ENCODE measurements at regions not wholly inside any gene's neighbourhood (a gene's known extent, or its start where the extent isn't known, plus 50 kb on each side); places are given as distances from the start of the nearest gene placed in this dataset.
A peak's percentile ranks its signal among the peaks of the same experiment; 100 is the strongest.
"Not testable (repeated sequence)": the region's sequence is repeated elsewhere in the genome, so short reads cannot be mapped to it uniquely, and the experiment has no call there.

DNA sequence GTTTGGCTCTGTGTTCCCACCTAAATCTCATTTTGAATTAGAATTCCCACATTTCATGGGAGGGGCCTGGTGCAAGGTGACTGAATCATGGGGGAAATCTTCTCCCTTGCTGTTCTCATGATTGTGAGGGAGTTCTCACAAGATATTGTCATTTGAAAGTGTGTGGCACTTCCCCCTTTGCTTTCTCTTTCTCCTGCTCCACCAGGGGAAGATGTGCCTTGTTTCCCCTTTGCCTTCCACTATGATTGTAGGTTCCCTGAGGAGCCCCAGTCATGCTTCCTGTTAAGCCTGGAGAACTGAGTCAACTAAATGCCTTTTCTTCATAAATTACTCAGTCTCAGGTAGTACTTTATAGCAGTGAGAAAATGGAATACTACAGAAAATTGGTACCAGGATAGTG is 157.2 kb upstream of the TPRG1 start:
- Histone ChIP-seq H3K27ac (ENCODE audit: low read depth, low read length) (no peak overlapping the region), H3K9me3 (ENCODE audit: control insufficient read depth, insufficient read depth, low read depth, low read length) (peaks cover 25% of the 10 kb centered on the region), H3K27me3 (ENCODE audit: control insufficient read depth, insufficient read depth, low read length) (no peaks in the 10 kb centered on the region), H3K4me1 (ENCODE audit: control insufficient read depth, insufficient read depth, low read length) (no peaks in the 10 kb centered on the region), H3K9ac (ENCODE audit: low read length) (no peak overlapping the region), H3K4me3 (ENCODE audit: low read depth, low read length) (no peak overlapping the region), H3K36me3 (ENCODE audit: control insufficient read depth, insufficient read depth, low read length) (no peaks in the 10 kb centered on the region)

DNA sequence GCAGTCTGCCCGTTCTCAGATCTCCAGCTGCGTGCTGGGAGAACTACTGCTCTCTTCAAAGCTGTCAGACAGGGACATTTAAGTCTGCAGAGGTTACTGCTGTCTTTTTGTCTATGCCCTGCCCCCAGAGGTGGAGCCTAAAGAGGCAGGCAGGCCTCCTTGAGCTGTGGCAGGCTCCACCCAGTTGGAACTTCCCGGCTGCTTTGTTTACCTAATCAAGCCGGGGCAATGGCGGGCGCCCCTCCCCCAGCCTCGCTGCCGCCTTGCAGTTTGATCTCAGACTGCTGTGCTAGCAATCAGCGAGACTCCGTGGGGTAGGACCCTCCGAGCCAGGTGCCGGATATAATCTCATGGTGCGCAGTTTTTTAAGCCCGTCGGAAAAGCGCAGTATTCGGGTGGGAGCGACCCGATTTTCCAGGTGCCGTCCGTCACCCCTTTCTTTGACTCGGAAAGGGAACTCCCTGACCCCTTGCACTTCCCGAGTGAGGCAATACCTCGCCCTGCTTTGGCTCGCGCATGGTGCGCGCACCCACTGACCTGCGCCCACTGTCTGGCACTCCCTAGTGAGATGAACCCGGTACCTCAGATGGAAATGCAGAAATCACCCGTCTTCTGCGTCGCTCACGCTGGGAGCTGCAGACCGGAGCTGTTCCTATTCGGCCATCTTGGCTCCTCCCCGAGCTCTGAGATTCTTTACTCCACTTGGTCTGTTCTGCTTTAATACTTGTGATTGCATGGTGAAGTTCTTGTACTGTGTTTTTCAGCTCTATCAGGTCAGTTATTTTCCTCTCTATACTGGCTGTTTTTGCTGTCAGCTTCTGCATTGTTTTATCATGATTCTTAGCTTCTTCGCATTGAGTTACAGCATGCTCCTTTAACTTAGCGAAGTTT is 148.9 kb upstream of the TPRG1 start:
- H3K4me1 ChIP-seq (ENCODE audit: control insufficient read depth, insufficient read depth, low read length); H3K36me3 ChIP-seq (ENCODE audit: control insufficient read depth, insufficient read depth, low read length); H3K27me3 ChIP-seq (ENCODE audit: control insufficient read depth, insufficient read depth, low read length); H3K27ac ChIP-seq (ENCODE audit: low read depth, low read length): not testable (repeated sequence)
- Histone ChIP-seq H3K4me3 (ENCODE audit: low read depth, low read length) (peak overlapping the region; percentile 57), H3K9ac (ENCODE audit: low read length) (peak overlapping the region; percentile 66), H3K9me3 (ENCODE audit: control insufficient read depth, insufficient read depth, low read depth, low read length) (peaks cover 19% of the 10 kb centered on the region; the same call in 1 of the 2 replicates)

DNA sequence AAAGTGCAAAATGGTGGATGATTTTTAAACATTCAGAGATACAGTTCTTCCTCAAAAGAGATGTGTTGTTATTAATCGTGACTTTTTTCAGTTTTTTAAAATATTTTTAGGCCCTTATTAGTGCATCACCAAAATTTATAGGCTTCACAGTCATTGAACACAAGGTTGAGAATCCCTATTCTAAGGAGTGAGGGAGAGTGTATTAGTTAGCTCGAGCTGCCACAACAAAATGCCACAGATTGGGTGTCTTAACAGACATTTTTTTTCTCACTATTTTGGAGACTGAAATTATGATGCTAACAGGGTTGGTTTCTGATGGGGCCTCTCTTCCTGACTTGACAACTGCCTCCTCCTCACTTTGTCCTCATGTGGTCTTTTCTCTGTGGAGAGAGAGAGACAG is 145.9 kb upstream of the TPRG1 start:
- H3K27ac ChIP-seq (ENCODE audit: low read depth, low read length) = no peak overlapping the region
- no peak overlapping the region for H3K4me3 ChIP-seq (ENCODE audit: low read depth, low read length)
- no peaks in the 10 kb centered on the region for H3K27me3 ChIP-seq (ENCODE audit: control insufficient read depth, insufficient read depth, low read length)
- no peaks in the 10 kb centered on the region for H3K36me3 ChIP-seq (ENCODE audit: control insufficient read depth, insufficient read depth, low read length)
- peaks cover 5% of the 10 kb centered on the region; the same call in 1 of the 2 replicates for H3K4me1 ChIP-seq (ENCODE audit: control insufficient read depth, insufficient read depth, low read length)
- H3K9me3 ChIP-seq (ENCODE audit: control insufficient read depth, insufficient read depth, low read depth, low read length) = peaks cover 19% of the 10 kb centered on the region; the same call in 1 of the 2 replicates
- no peak overlapping the region for H3K9ac ChIP-seq (ENCODE audit: low read length)

GRCh38 chr3:189027626-189028155 is 144.1 kb upstream of the TPRG1 start:
- Histone ChIP-seq H3K27me3 (ENCODE audit: control insufficient read depth, insufficient read depth, low read length) (no peaks in the 10 kb centered on the region), H3K4me1 (ENCODE audit: control insufficient read depth, insufficient read depth, low read length) (peaks cover 5% of the 10 kb centered on the region; the same call in 1 of the 2 replicates), H3K9me3 (ENCODE audit: control insufficient read depth, insufficient read depth, low read depth, low read length) (peaks cover 19% of the 10 kb centered on the region; the same call in 1 of the 2 replicates), H3K36me3 (ENCODE audit: control insufficient read depth, insufficient read depth, low read length) (no peaks in the 10 kb centered on the region), H3K9ac (ENCODE audit: low read length) (no peak overlapping the region), H3K27ac (ENCODE audit: low read depth, low read length) (no peak overlapping the region), H3K4me3 (ENCODE audit: low read depth, low read length) (no peak overlapping the region)

DNA sequence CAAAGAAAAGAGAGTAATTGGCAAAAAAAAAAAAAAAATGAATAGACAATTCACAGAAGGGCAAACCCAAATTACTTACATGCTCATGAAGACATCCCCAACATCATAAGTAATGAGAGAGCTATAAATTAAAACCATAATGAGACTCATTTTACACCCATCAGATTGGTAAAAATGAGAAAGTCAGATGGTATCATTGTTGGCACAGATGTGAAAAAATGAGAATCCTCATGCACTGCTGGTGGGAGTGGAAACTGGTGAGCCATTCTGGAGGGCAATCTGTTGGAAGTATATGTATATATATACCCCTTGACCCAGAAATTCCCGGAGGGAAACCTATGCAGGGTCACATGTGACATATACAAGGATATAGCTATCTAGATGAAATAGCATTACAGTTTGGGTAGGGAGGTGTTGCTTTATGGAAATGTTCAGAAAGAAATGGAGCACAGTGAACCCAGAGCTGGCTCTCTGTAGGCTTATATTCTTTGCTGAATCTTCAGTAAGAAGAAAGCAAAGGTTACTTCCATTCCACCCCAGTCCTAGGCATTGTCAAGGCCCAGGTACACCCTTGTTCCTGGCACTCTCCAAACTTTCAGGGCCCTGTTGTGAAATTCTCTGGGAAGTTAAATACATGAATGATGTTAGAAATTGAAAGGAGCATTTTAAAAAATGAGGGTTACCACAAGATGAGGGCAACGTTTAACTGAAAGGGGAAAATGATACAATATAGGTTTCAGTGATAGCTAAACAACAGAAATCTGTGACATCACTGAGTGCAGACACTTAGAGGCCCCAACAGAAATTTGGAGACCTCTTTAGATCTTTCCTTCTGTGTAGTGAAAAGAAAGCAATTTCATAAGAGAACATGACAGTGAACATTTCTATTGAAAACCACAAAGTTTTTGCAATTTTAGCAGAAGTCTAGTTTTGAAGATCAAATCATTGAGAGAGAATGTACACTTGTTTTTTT is 132.7 kb upstream of the TPRG1 start:
- Histone ChIP-seq H3K9me3 (ENCODE audit: control insufficient read depth, insufficient read depth, low read depth, low read length) (no peaks in the 10 kb centered on the region; the same call in 1 of the 2 replicates), H3K36me3 (ENCODE audit: control insufficient read depth, insufficient read depth, low read length) (no peaks in the 10 kb centered on the region), H3K4me1 (ENCODE audit: control insufficient read depth, insufficient read depth, low read length) (no peaks in the 10 kb centered on the region), H3K4me3 (ENCODE audit: low read depth, low read length) (no peak overlapping the region), H3K27me3 (ENCODE audit: control insufficient read depth, insufficient read depth, low read length) (no peaks in the 10 kb centered on the region), H3K27ac (ENCODE audit: low read depth, low read length) (no peak overlapping the region), H3K9ac (ENCODE audit: low read length) (no peak overlapping the region)

DNA sequence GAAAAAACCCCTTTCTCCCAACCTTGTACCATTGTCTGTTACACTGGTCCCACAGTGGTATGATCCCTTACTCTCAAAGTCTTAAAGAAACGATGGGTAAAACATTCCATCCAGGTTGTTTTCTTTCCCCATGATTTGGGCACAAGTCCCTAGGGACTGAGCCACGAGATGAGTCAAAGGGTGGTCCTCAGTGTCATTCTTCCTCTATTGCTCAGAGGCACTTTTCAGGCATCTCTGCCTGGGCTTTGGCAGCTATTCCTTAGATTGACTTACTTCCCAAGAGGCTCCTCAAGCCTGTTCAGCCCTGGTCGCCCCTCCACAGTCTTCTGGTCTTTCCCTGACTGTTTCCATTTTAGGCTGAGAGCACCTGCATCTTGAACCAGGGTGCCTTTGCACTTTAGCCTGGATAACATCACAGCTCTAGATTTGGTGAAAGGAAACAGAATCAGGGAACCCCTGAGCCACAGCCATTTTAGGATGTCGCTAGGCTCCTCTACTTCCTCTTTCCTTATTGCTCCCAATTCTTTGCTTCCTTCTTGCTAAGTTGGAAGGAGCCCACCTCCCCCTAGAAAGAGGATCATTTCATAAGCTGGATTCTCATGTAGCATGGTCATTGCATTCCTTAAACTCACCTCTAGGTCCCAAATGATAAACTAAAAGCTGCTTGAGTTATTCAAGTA is 131.0 kb upstream of the TPRG1 start:
- H3K9ac ChIP-seq (ENCODE audit: low read length) = no peak overlapping the region
- H3K4me3 ChIP-seq (ENCODE audit: low read depth, low read length) = no peak overlapping the region
- H3K9me3 ChIP-seq (ENCODE audit: control insufficient read depth, insufficient read depth, low read depth, low read length) = no peaks in the 10 kb centered on the region
- H3K27me3 ChIP-seq (ENCODE audit: control insufficient read depth, insufficient read depth, low read length) = no peaks in the 10 kb centered on the region
- H3K27ac ChIP-seq (ENCODE audit: low read depth, low read length) = no peak overlapping the region
- H3K4me1 ChIP-seq (ENCODE audit: control insufficient read depth, insufficient read depth, low read length) = no peaks in the 10 kb centered on the region
- H3K36me3 ChIP-seq (ENCODE audit: control insufficient read depth, insufficient read depth, low read length) = no peaks in the 10 kb centered on the region

DNA sequence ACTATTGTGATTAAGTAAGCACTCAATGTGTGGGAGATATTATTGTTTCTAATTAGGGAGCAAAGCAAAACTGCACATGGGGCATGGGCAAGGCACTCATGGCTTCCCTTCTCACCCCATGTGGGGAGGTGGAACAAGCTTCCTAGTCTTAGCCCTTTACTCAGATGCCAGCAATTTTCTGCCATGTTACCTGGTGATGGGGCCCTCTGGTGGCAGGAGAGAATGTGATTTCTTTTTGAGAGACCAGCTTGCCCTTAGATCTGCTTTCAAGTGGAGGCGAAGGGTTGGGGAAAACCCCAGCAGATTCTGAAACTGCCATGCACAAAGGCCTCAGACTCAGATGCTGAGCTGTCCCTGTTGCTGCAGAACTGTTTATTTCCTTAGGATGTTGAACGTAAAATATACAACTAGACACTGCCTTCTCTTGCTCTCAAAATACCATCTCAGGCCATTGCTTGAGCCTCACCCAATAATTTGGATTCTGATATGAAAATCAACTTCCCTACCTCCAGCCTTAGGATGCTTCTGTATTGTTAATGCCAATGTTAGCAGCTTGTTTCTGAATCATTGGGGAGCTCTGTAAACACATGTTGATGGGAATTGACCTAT is 130.2 kb upstream of the TPRG1 start:
- no peaks in the 10 kb centered on the region for H3K27me3 ChIP-seq (ENCODE audit: control insufficient read depth, insufficient read depth, low read length)
- H3K9me3 ChIP-seq (ENCODE audit: control insufficient read depth, insufficient read depth, low read depth, low read length) = no peaks in the 10 kb centered on the region
- H3K27ac ChIP-seq (ENCODE audit: low read depth, low read length) = no peak overlapping the region
- H3K4me3 ChIP-seq (ENCODE audit: low read depth, low read length) = no peak overlapping the region
- H3K9ac ChIP-seq (ENCODE audit: low read length) = no peak overlapping the region
- no peaks in the 10 kb centered on the region for H3K4me1 ChIP-seq (ENCODE audit: control insufficient read depth, insufficient read depth, low read length)
- H3K36me3 ChIP-seq (ENCODE audit: control insufficient read depth, insufficient read depth, low read length) = no peaks in the 10 kb centered on the region

DNA sequence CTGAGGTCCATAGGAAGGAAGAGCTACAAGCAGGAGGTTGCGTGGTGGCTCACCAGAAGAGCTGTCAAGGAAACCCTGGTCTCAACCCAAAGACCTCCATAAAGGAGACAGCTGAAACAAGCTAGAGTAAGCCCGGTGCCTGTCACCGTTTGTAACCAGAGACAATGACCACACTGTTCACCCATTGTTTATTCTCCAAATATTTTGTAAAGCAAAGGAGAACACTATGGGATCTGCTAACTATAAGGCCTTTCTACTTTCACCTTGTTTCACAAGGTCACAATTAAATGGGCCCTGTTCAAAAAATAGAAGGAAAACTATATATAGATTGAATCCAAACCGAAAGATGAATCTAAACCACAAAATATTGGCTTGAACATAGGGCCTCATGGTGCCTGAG is 128.9 kb upstream of the TPRG1 start:
- no peak overlapping the region for H3K4me3 ChIP-seq (ENCODE audit: low read depth, low read length)
- no peak overlapping the region for H3K27ac ChIP-seq (ENCODE audit: low read depth, low read length)
- no peak overlapping the region for H3K9ac ChIP-seq (ENCODE audit: low read length)
- H3K9me3 ChIP-seq (ENCODE audit: control insufficient read depth, insufficient read depth, low read depth, low read length) = no peaks in the 10 kb centered on the region
- no peaks in the 10 kb centered on the region for H3K36me3 ChIP-seq (ENCODE audit: control insufficient read depth, insufficient read depth, low read length)
- H3K27me3 ChIP-seq (ENCODE audit: control insufficient read depth, insufficient read depth, low read length) = no peaks in the 10 kb centered on the region
- no peaks in the 10 kb centered on the region for H3K4me1 ChIP-seq (ENCODE audit: control insufficient read depth, insufficient read depth, low read length)

- H3K27ac ChIP-seq (ENCODE audit: low read depth, low read length) = no peak overlapping the region
- H3K36me3 ChIP-seq (ENCODE audit: control insufficient read depth, insufficient read depth, low read length) = no peaks in the 10 kb centered on the region
- 0 out of 2 replicates have a peak, but pooled peaks cover 7% of the 10 kb centered on the region for H3K9me3 ChIP-seq (ENCODE audit: control insufficient read depth, insufficient read depth, low read depth, low read length)
- no peak overlapping the region for H3K4me3 ChIP-seq (ENCODE audit: low read depth, low read length)
- H3K9ac ChIP-seq (ENCODE audit: low read length) = no peak overlapping the region
- H3K4me1 ChIP-seq (ENCODE audit: control insufficient read depth, insufficient read depth, low read length) = 0 out of 2 replicates have a peak, but pooled peaks cover 3% of the 10 kb centered on the region
- H3K27me3 ChIP-seq (ENCODE audit: control insufficient read depth, insufficient read depth, low read length) = no peaks in the 10 kb centered on the region
Measured at GRCh38 chr3:189049458-189050236, 122.1 kb upstream of the TPRG1 start.

Measured in HUES6 (cell line).